ENCODE measurements at regions not wholly inside any gene's neighbourhood (a gene's known extent, or its start where the extent isn't known, plus 50 kb on each side); places are given as distances from the start of the nearest gene placed in this dataset.

GRCh38 chr10:6748029-6748428, 168.0 kb upstream of the PRKCQ start:
- no peak overlapping the region for H3K4me3 ChIP-seq
- peak overlapping the region in 2 of 4 donors; percentile 12 to 70 for H3K27ac ChIP-seq
- peaks cover 0 to under 1% (median 0%) of the 10 kb centered on the region in 4 donors for H3K27me3 ChIP-seq
- peaks cover 0 to 23% (median 0%) of the 10 kb centered on the region in 3 donors for H3K4me1 ChIP-seq
- intact Hi-C loops (cut with DNase I) = no loop called here
- DNase-seq = no peak
- no peaks in the 10 kb centered on the region for H3K36me3 ChIP-seq
- WGBS, 2 donors = 34 to 61% methylated on average over 3 of the region's 3 CpGs
- H3K9me3 ChIP-seq = no peaks in the 10 kb centered on the region
- TF ChIP-seq POLR2A (IDR thresholded peaks at IDR 0.05) = no peak
- TF ChIP-seq, protein P1, sequence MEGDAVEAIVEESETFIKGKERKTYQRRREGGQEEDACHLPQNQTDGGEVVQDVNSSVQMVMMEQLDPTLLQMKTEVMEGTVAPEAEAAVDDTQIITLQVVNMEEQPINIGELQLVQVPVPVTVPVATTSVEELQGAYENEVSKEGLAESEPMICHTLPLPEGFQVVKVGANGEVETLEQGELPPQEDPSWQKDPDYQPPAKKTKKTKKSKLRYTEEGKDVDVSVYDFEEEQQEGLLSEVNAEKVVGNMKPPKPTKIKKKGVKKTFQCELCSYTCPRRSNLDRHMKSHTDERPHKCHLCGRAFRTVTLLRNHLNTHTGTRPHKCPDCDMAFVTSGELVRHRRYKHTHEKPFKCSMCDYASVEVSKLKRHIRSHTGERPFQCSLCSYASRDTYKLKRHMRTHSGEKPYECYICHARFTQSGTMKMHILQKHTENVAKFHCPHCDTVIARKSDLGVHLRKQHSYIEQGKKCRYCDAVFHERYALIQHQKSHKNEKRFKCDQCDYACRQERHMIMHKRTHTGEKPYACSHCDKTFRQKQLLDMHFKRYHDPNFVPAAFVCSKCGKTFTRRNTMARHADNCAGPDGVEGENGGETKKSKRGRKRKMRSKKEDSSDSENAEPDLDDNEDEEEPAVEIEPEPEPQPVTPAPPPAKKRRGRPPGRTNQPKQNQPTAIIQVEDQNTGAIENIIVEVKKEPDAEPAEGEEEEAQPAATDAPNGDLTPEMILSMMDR (IDR thresholded peaks at IDR 0.05) = no peak

GRCh38 chr10:6746782-6747181, 166.7 kb upstream of the PRKCQ start:
- WGBS, 2 donors = 63 to 64% methylated on average over 5 of the region's 5 CpGs
- DNase-seq = no peak
- H3K4me3 ChIP-seq = no peak overlapping the region
- no peaks in the 10 kb centered on the region for H3K27me3 ChIP-seq
- TF ChIP-seq, protein P1 (IDR thresholded peaks at IDR 0.05) = no peak
- TF ChIP-seq POLR2A (IDR thresholded peaks at IDR 0.05) = no peak
- no peak overlapping the region for H3K27ac ChIP-seq
- no peaks in the 10 kb centered on the region for H3K9me3 ChIP-seq
- H3K4me1 ChIP-seq = peaks cover 0 to 31% (median 0%) of the 10 kb centered on the region in 3 donors
- no peaks in the 10 kb centered on the region for H3K36me3 ChIP-seq
- intact Hi-C loops (cut with DNase I) = no loop called here

DNA sequence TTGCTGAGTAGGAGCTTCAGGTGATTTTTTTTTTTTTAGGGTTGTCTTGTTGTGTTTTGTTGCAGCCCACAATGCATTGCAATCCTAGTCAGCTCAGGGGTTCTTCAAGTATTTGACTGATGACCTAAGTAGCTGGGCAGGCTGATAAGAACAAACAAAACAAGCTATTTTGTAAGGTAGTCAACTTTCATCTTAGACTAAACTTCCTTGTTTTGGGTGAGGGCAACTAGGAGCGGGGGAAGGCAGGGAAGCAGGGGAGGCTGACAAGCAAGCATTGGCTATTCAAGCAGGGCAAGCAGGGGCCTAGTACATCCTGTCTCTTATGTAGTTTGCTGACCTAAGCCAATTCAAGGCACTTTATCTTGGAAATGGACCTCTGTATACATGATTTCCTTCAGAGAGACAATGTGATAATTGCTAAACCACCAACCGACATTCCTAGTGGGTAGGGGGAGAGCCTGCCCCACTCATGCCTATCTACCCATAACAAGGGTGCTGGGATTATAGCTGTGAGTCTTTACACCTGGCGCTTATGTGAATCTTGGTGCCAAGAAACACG, 163.3 kb upstream of the PRKCQ start:
- no peak for DNase-seq
- 82 to 88% methylated on average over 4 of the region's 4 CpGs for WGBS, 2 donors
- H3K36me3 ChIP-seq = no peaks in the 10 kb centered on the region
- H3K4me1 ChIP-seq = peaks cover 2 to 51% (median 7%) of the 10 kb centered on the region in 3 donors
- H3K27ac ChIP-seq = no peak overlapping the region
- no peak overlapping the region for H3K4me3 ChIP-seq
- no peaks in the 10 kb centered on the region for H3K9me3 ChIP-seq
- intact Hi-C loops (cut with DNase I) = no loop called here
- no peak for TF ChIP-seq POLR2A (IDR thresholded peaks at IDR 0.05)
- TF ChIP-seq, protein P1 (IDR thresholded peaks at IDR 0.05) = no peak
- H3K27me3 ChIP-seq = no peaks in the 10 kb centered on the region

GRCh38 chr10:6741541-6741941, 161.5 kb upstream of the PRKCQ start:
- DNase-seq = no peak
- intact Hi-C loops (cut with DNase I) = no loop called here
- TF ChIP-seq, protein P1 (IDR thresholded peaks at IDR 0.05) = no peak
- no peak for TF ChIP-seq POLR2A (IDR thresholded peaks at IDR 0.05)
- Histone ChIP-seq H3K27me3 (no peaks in the 10 kb centered on the region), H3K4me3 (no peak overlapping the region), H3K36me3 (no peaks in the 10 kb centered on the region), H3K9me3 (no peaks in the 10 kb centered on the region), H3K4me1 (peaks cover 12 to 64% (median 23%) of the 10 kb centered on the region in 3 donors), H3K27ac (no peak overlapping the region)
- WGBS, 2 donors = 21 to 34% methylated on average over 3 of the region's 3 CpGs

DNA sequence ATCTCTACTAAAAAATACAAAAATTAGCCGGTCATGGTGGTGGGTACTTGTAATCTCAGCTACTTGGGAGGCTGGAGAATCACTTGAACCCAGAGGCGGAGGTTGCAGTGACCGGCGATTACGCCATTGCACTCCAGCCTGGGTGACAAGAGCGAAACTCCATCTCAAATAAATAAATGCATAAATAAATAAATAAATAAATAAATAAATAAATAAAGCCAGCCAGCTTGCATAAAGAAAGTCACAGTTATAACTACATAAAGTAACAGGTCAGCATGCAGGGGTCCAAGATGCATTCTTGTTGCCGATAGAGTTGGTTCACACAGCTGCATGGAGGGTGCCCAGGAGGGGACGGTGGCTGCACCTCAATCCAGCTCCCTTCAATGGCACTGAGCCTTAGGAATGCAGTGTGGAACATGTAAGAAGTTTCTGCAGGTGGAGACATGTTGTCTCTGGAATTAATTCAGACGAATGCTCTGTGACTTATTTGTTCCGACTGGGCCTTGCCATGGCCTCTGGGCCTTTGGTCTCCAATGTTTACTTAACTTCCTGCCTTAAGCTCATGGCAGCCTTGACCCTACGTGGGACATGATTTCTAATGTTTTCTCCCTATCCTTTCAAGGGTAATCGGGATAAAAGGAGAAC, 159.6 kb upstream of the PRKCQ start:
- H3K4me3 ChIP-seq = no peak overlapping the region
- H3K27ac ChIP-seq = peak overlapping the region in 3 of 4 donors; percentile 54 to 74 (median 62)
- no peaks in the 10 kb centered on the region for H3K36me3 ChIP-seq
- no peaks in the 10 kb centered on the region for H3K27me3 ChIP-seq
- intact Hi-C loops (cut with DNase I) = no loop called here
- peaks cover 12 to 68% (median 23%) of the 10 kb centered on the region in 3 donors for H3K4me1 ChIP-seq
- TF ChIP-seq, protein P1 (IDR thresholded peaks at IDR 0.05) = no peak
- TF ChIP-seq POLR2A (IDR thresholded peaks at IDR 0.05) = no peak
- WGBS, 2 donors = 61 to 64% methylated on average over 10 to 12 of the region's 12 CpGs
- no peak for DNase-seq
- no peaks in the 10 kb centered on the region for H3K9me3 ChIP-seq

Measured in esophagus squamous epithelium (tissue), 5 donors.